K562 (cell line): ENCODE measurements at regions not wholly inside any gene's neighbourhood (a gene's known extent, or its start where the extent isn't known, plus 50 kb on each side); places are given as distances from the start of the nearest gene placed in this dataset.

ENCODE experiments used
- ATAC-seq: fragments of 200-7000 bp; cut with Tn5 transposase; 3 replicates; pipeline ENCODE4 v1.9.1; 2020; ENCODE audit warnings: moderate library complexity
- BruUV-seq: library from RNA; stranded (reverse); fragments of 400-500 nt; replicated peaks from 2 replicates; lab custom pipeline; 2021; lab: Mats Ljungman, UMichigan
- CTCF ChIA-PET: fragments of 300-600 bp; formaldehyde crosslinking; extraction: SDS; loops from one replicate; lab custom pipeline; 2021; ENCODE audit warnings: low intra/inter-chr PET ratio; lab: Yijun Ruan, JAX
- POLR2A ChIA-PET: fragments of 300-600, 350-650 bp; sonication (Branson Sonifier 250); formaldehyde crosslinking; extraction: SDS; loops from one replicate; lab custom pipeline; 2021; ENCODE audit warnings: antibody characterized with exemption, inconsistent platforms; lab: Yijun Ruan, JAX
- DNase-seq, 4 experiments: peaks; one replicate each; pipeline versions ENCODE4 v3.0.0 to v3.0.0-alpha.2; 2011 to 2018; ENCODE audit warnings: low spot score in 3 of 4, mixed read lengths in 3 of 4; ENCODE audit errors: extremely low read depth in 1 of 4
- FAIRE-seq: peaks from 2 replicates; lab custom pipeline; 2011; peaks lifted over from hg19 to GRCh38; lab: Jason Lieb, UNC
- H2AFZ ChIP-seq: 2 replicates; pipeline ENCODE4 v1.6.0; 2011; ENCODE audit warnings: low read depth, low read length, control low read depth, inconsistent platforms
- H3K27ac ChIP-seq: fragments of 200-600 bp; 3 replicates; pipeline ENCODE4 v1.8.0; 2011; ENCODE audit warnings: low read depth, mild to moderate bottlenecking, control low read depth, inconsistent platforms, low read length, moderate library complexity, mixed read lengths; ENCODE audit errors: extremely low read depth
- H3K27me3 ChIP-seq, 2 experiments: fragments of 300-600 bp in 1 of 2; 2 replicates in 1 of 2; 3 replicates in 1 of 2; pipeline versions ENCODE4 v1.6.0 to v1.8.0; 2011; ENCODE audit warnings: inconsistent platforms in 2 of 2, low read length in 2 of 2, mild to moderate bottlenecking in 1 of 2, mixed read lengths in 1 of 2, moderate library complexity in 1 of 2; ENCODE audit not compliant: control insufficient read depth in 2 of 2, insufficient read depth in 2 of 2
- H3K36me3 ChIP-seq: fragments of 300-600 bp; 3 replicates; pipeline ENCODE4 v1.8.0; 2011; ENCODE audit warnings: mild to moderate bottlenecking, low read length, inconsistent platforms; ENCODE audit not compliant: control insufficient read depth, insufficient read depth
- H3K4me1 ChIP-seq, 2 experiments: fragments of 200-600 bp in 1 of 2; replicated peaks in 1 of 2; 2 replicates in 1 of 2; 3 replicates in 1 of 2; pipeline versions ENCODE4 v1.5.1 to v1.8.0; 2011; ENCODE audit warnings: inconsistent platforms in 2 of 2, low read length in 2 of 2, mild to moderate bottlenecking in 1 of 2, mixed read lengths in 1 of 2, moderate library complexity in 1 of 2; ENCODE audit not compliant: control insufficient read depth in 2 of 2, insufficient read depth in 2 of 2
- H3K4me2 ChIP-seq: 2 replicates; pipeline ENCODE4 v1.6.1; 2011; ENCODE audit warnings: low read length, control low read depth, inconsistent platforms, mixed read lengths; ENCODE audit not compliant: insufficient read depth
- H3K4me3 ChIP-seq: fragments of 200-600 bp; sonication (generic), shearing (Covaris generic); 2 replicates; pipeline ENCODE4 v1.5.1; 2016; ENCODE audit warnings: control low read depth, inconsistent platforms
- H3K79me2 ChIP-seq: fragments of 200-600 bp; 3 replicates; pipeline ENCODE4 v1.8.0; 2011; ENCODE audit warnings: low read length, inconsistent platforms; ENCODE audit not compliant: control insufficient read depth, insufficient read depth
- H3K9ac ChIP-seq, 2 experiments: 2 replicates each; pipeline versions ENCODE4 v1.6.0 to v1.6.1; 2011; ENCODE audit warnings: low read depth in 2 of 2, low read length in 2 of 2, control low read depth in 1 of 2, inconsistent platforms in 1 of 2, mild to moderate bottlenecking in 1 of 2, mixed read lengths in 1 of 2; ENCODE audit not compliant: insufficient read depth in 1 of 2
- H3K9me1 ChIP-seq: one replicate; pipeline ENCODE4 v1.6.0; 2011; ENCODE audit warnings: inconsistent platforms, mild to moderate bottlenecking, low read length, moderate library complexity; ENCODE audit not compliant: control insufficient read depth, insufficient read depth
- H3K9me3 ChIP-seq: replicated peaks from 2 replicates; pipeline ENCODE4 v1.5.1; 2011; ENCODE audit warnings: low read depth, low read length, inconsistent platforms; ENCODE audit not compliant: control insufficient read depth, insufficient read depth
- H4K20me1 ChIP-seq: replicated peaks from 2 replicates; pipeline ENCODE4 v1.6.1; 2011; ENCODE audit warnings: low read length, inconsistent platforms, mixed read lengths; ENCODE audit not compliant: control insufficient read depth, insufficient read depth
- CBX2 ChIP-seq: fragments of 200-600 bp; sonication (generic); IDR thresholded peaks from one replicate; pipeline ENCODE4 v1.6.1; 2012; ENCODE audit warnings: mild to moderate bottlenecking, low read length, inconsistent platforms; ENCODE audit not compliant: insufficient read depth, poor library complexity, severe bottlenecking
- DIDO1 ChIP-seq: fragments of 450-650 bp; IDR thresholded peaks from 2 replicates; pipeline ENCODE4 v1.6.1; 2016; ENCODE audit warnings: low read depth, missing biosample characterization, missing genetic modification characterization
- HDGF ChIP-seq: fragments of 450-650 bp; IDR thresholded peaks from 2 replicates; pipeline ENCODE4 v1.6.1; 2016
- KDM4B ChIP-seq, 2 experiments: fragments of 450-650 bp in 1 of 2; sonication (generic) in 1 of 2; IDR thresholded peaks; 2 replicates each; pipeline ENCODE4 v1.6.1; 2016 to 2017; ENCODE audit warnings: borderline replicate concordance in 2 of 2, antibody characterized with exemption in 1 of 2, low read depth in 1 of 2, mild to moderate bottlenecking in 1 of 2
- RBBP5 ChIP-seq: fragments of 200-600 bp; sonication (generic); IDR thresholded peaks from 2 replicates; pipeline ENCODE4 v1.6.1; 2012; ENCODE audit warnings: borderline replicate concordance, mild to moderate bottlenecking, low read length, control low read depth, inconsistent platforms; ENCODE audit not compliant: insufficient read depth, poor library complexity, severe bottlenecking
- ZNF316 ChIP-seq: fragments of 450-650 bp; IDR thresholded peaks from 2 replicates; pipeline ENCODE4 v1.6.1; 2016
- WGBS: fragments of 100-300 bp; shearing (Covaris generic); methylation state at CpG from one replicate; pipeline ENCODE4 v1.1.6; 2016; ENCODE audit warnings: low coverage, mixed read lengths; ENCODE audit not compliant: insufficient coverage; ENCODE audit errors: missing lambda C conversion rate; 5-methylcytosine and 5-hydroxymethylcytosine counted together
- in situ Hi-C: fragments of 300-500 bp; cut with MboI; formaldehyde crosslinking; loops from 4 replicates; pipeline ENCODE4 v1.15.0; 2018; ENCODE audit warnings: inconsistent platforms, mixed read lengths
- intact Hi-C: fragments of 100-400 bp; cut with micrococcal nuclease; formaldehyde crosslinking; loops from 2 replicates; pipeline ENCODE4 v1.14.2; 2022
- TF ChIP-seq, protein P1 (sequence below): fragments of 450-650 bp; IDR thresholded peaks from 2 replicates; pipeline ENCODE4 v1.7.1; 2018; ENCODE audit warnings: mild to moderate bottlenecking, low read depth; ENCODE audit not compliant: partially characterized antibody

DNA sequence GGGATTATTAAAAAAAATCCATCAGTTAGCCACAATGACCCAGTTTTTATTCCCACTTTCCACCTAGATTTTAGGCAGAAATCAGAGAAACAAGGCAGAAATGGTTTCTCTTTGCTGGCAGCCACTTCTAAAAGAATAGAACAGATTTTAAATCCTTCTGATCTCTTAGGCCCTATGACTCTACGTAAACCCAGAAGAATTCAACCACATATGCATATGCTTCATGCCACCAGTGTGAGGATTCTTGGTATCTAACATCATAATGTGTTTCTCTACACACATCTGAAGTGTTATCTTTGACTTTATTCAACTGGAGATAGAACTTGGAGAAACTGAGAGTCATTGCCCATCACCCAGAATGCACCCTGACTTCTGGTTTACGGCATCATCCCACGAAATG lies 128.7 kb upstream of the TANK start:
- intact Hi-C loops, result no loop called here
- no peaks in the 10 kb centered on the region for H3K27me3 ChIP-seq
- H3K9me1 ChIP-seq, result no peaks in the 10 kb centered on the region
- H2AFZ ChIP-seq, result no peak overlapping the region
- in situ Hi-C loops, result no loop called here
- H4K20me1 ChIP-seq, result no peaks in the 10 kb centered on the region
- CTCF ChIA-PET, result no interaction called here
- H3K36me3 ChIP-seq, result no peaks in the 10 kb centered on the region
- DNase-seq (no peak), ATAC-seq (no peak), FAIRE-seq (no peak)
- H3K4me3 ChIP-seq, result no peak overlapping the region
- H3K9ac ChIP-seq, result no peak overlapping the region
- H3K9me3 ChIP-seq, result no peaks in the 10 kb centered on the region
- H3K4me1 ChIP-seq, result no peaks in the 10 kb centered on the region
- no TSS peak for BruUV-seq
- no peak overlapping the region for H3K4me2 ChIP-seq
- no peak for TF ChIP-seq CBX2
- no peak for TF ChIP-seq DIDO1
- TF ChIP-seq, protein P1, sequence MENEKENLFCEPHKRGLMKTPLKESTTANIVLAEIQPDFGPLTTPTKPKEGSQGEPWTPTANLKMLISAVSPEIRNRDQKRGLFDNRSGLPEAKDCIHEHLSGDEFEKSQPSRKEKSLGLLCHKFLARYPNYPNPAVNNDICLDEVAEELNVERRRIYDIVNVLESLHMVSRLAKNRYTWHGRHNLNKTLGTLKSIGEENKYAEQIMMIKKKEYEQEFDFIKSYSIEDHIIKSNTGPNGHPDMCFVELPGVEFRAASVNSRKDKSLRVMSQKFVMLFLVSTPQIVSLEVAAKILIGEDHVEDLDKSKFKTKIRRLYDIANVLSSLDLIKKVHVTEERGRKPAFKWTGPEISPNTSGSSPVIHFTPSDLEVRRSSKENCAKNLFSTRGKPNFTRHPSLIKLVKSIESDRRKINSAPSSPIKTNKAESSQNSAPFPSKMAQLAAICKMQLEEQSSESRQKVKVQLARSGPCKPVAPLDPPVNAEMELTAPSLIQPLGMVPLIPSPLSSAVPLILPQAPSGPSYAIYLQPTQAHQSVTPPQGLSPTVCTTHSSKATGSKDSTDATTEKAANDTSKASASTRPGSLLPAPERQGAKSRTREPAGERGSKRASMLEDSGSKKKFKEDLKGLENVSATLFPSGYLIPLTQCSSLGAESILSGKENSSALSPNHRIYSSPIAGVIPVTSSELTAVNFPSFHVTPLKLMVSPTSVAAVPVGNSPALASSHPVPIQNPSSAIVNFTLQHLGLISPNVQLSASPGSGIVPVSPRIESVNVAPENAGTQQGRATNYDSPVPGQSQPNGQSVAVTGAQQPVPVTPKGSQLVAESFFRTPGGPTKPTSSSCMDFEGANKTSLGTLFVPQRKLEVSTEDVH, result no peak
- no peak for TF ChIP-seq RBBP5
- TF ChIP-seq KDM4B (IDR thresholded peaks at IDR 0.05; ENCODE audit: borderline replicate concordance in 2 of 2, low read depth in 1 of 2), result no peak
- TF ChIP-seq ZNF316, result no peak
- no peak for TF ChIP-seq HDGF
- POLR2A ChIA-PET, result no interaction called here
- 2% methylated on average over 3 of the region's 3 CpGs for WGBS
- H3K79me2 ChIP-seq, result no peaks in the 10 kb centered on the region
- no peak overlapping the region for H3K27ac ChIP-seq
